Peyer's patch (tissue), 4 donors: ENCODE measurements at regions not wholly inside any gene's neighbourhood (a gene's known extent, or its start where the extent isn't known, plus 50 kb on each side); places are given as distances from the start of the nearest gene placed in this dataset.
"Not testable (repeated sequence)": the region's sequence is repeated elsewhere in the genome, so short reads cannot be mapped to it uniquely, and the experiment has no call there.

Experiments used
- CTCF ChIP-seq, 6 experiments: fragments of 450-650 bp in 4 of 6; fragments of 200-600 bp in 2 of 6; sonication (generic) in 1 of 6; IDR thresholded peaks; one replicate each; pipeline ENCODE4 v1.5.1; 2017 to 2019; ENCODE audit warnings: antibody characterized with exemption in 6 of 6, mild to moderate bottlenecking in 3 of 6, moderate library complexity in 1 of 6
- POLR2A ChIP-seq, 2 donors: fragments of 450-650 bp; IDR thresholded peaks; one replicate each; pipeline ENCODE4 v1.5.1; 2017; ENCODE audit warnings: antibody characterized with exemption in 2 of 2, mild to moderate bottlenecking in 2 of 2, moderate library complexity in 2 of 2

GRCh38 chr11:25486338-25486737 lies 845.6 kb upstream of the ANO3 start:
- TF ChIP-seq CTCF, POLR2A (IDR thresholded peaks at IDR 0.05): not testable (repeated sequence)
